ENCODE measurements at regions not wholly inside any gene's neighbourhood (a gene's known extent, or its start where the extent isn't known, plus 50 kb on each side); places are given as distances from the start of the nearest gene placed in this dataset.
"Not testable (repeated sequence)": the region's sequence is repeated elsewhere in the genome, so short reads cannot be mapped to it uniquely, and the experiment has no call there.

- DNase-seq (ENCODE audit: insufficient read length, low spot score) (no peak), FAIRE-seq (no peak)
- TF ChIP-seq POLR2AphosphoS5 (IDR thresholded peaks at IDR 0.05; ENCODE audit: low read depth, low read length) (no peak), SPI1 (IDR thresholded peaks at IDR 0.05; ENCODE audit: low read depth, low read length) (no peak), POLR2A (IDR thresholded peaks at IDR 0.05; ENCODE audit: low read depth, low read length) (no peak), TAF1 (IDR thresholded peaks at IDR 0.05; ENCODE audit: low read depth, low read length) (no peak), POU2F2 (IDR thresholded peaks at IDR 0.05; ENCODE audit: low read depth, low read length) (no peak), PAX5 (IDR thresholded peaks at IDR 0.05; ENCODE audit: insufficient read depth, low read length, severe bottlenecking) (no peak)
These were observed 798.8 kb downstream of the C12orf50 start for GRCh38 chr12:87230441-87230840.

- FAIRE-seq (no peak), DNase-seq (ENCODE audit: insufficient read length, low spot score) (no peak)
- TF ChIP-seq POLR2AphosphoS5 (IDR thresholded peaks at IDR 0.05; ENCODE audit: low read depth, low read length) (no peak), TAF1 (IDR thresholded peaks at IDR 0.05; ENCODE audit: low read depth, low read length) (no peak), POLR2A (IDR thresholded peaks at IDR 0.05; ENCODE audit: low read depth, low read length) (no peak), SPI1 (IDR thresholded peaks at IDR 0.05; ENCODE audit: low read depth, low read length) (no peak), POU2F2 (IDR thresholded peaks at IDR 0.05; ENCODE audit: low read depth, low read length) (no peak), PAX5 (IDR thresholded peaks at IDR 0.05; ENCODE audit: insufficient read depth, low read length, severe bottlenecking) (no peak)
These were observed 802.0 kb downstream of the C12orf50 start for GRCh38 chr12:87227162-87227561.

- DNase-seq (ENCODE audit: insufficient read length, low spot score) (no peak), FAIRE-seq (no peak)
- TF ChIP-seq POU2F2 (IDR thresholded peaks at IDR 0.05; ENCODE audit: low read depth, low read length) (no peak), POLR2A (IDR thresholded peaks at IDR 0.05; ENCODE audit: low read depth, low read length) (no peak), PAX5 (IDR thresholded peaks at IDR 0.05; ENCODE audit: insufficient read depth, low read length, severe bottlenecking) (no peak), TAF1 (IDR thresholded peaks at IDR 0.05; ENCODE audit: low read depth, low read length) (no peak), SPI1 (IDR thresholded peaks at IDR 0.05; ENCODE audit: low read depth, low read length) (no peak), POLR2AphosphoS5 (IDR thresholded peaks at IDR 0.05; ENCODE audit: low read depth, low read length) (no peak)
These were observed 811.7 kb downstream of the C12orf50 start for GRCh38 chr12:87217491-87217890.

- DNase-seq (ENCODE audit: insufficient read length, low spot score) (no peak), FAIRE-seq (no peak)
- TF ChIP-seq SPI1 (IDR thresholded peaks at IDR 0.05; ENCODE audit: low read depth, low read length), result no peak
- TF ChIP-seq POLR2A (IDR thresholded peaks at IDR 0.05; ENCODE audit: low read depth, low read length), result no peak
- TF ChIP-seq POU2F2 (IDR thresholded peaks at IDR 0.05; ENCODE audit: low read depth, low read length), result no peak
- no peak for TF ChIP-seq POLR2AphosphoS5 (IDR thresholded peaks at IDR 0.05; ENCODE audit: low read depth, low read length)
- no peak for TF ChIP-seq TAF1 (IDR thresholded peaks at IDR 0.05; ENCODE audit: low read depth, low read length)
- no peak for TF ChIP-seq PAX5 (IDR thresholded peaks at IDR 0.05; ENCODE audit: insufficient read depth, low read length, severe bottlenecking)
These were observed 812.8 kb downstream of the C12orf50 start for GRCh38 chr12:87216436-87216835.

DNA sequence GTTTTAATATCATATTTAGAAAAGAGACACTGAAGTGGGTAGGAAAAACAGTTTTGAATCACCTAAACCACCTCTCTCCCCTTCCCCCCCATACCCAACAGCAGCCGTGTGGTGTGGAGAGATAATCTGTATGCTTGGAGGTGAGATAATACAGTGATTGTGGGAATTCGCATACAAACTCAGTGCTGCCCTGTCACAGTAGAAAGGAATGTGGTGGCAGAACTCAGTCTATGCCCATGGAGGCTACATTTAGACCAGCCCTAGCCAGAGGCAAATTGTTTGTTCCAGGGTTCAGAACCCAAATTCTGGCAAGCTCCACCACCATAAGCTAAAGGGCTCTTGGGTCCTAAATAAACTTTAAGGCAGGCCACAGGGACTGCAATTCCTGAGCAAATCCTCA lies 827.0 kb downstream of the C12orf50 start:
- DNase-seq (ENCODE audit: insufficient read length, low spot score) (no peak), FAIRE-seq (no peak)
- TF ChIP-seq SPI1 (IDR thresholded peaks at IDR 0.05; ENCODE audit: low read depth, low read length) (no peak), POU2F2 (IDR thresholded peaks at IDR 0.05; ENCODE audit: low read depth, low read length) (no peak), POLR2AphosphoS5 (IDR thresholded peaks at IDR 0.05; ENCODE audit: low read depth, low read length) (no peak), POLR2A (IDR thresholded peaks at IDR 0.05; ENCODE audit: low read depth, low read length) (no peak), PAX5 (IDR thresholded peaks at IDR 0.05; ENCODE audit: insufficient read depth, low read length, severe bottlenecking) (no peak), TAF1 (IDR thresholded peaks at IDR 0.05; ENCODE audit: low read depth, low read length) (no peak)

DNA sequence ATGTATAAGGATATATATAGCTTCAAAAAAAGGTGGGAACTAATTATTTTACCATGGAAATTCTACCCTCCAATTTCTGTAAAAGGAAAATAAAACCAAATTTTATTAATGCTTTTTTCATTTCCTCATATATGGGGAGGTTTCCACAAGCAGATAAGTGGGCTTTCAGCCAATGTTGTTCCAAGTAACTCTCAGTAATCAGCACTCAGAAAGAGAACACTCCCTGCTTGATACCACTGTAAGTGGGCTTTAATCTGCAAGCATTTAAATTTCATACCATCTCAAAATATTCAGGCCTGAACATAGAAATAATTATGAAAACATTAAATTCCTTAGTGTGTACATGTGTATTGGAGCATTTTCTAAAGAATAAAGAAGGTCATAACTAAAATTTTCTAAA lies 827.6 kb downstream of the C12orf50 start:
- no peak for FAIRE-seq
- TF ChIP-seq PAX5 (IDR thresholded peaks at IDR 0.05; ENCODE audit: insufficient read depth, low read length, severe bottlenecking), result no peak
- no peak for TF ChIP-seq SPI1 (IDR thresholded peaks at IDR 0.05; ENCODE audit: low read depth, low read length)
- TF ChIP-seq TAF1 (IDR thresholded peaks at IDR 0.05; ENCODE audit: low read depth, low read length), result no peak
- TF ChIP-seq POU2F2 (IDR thresholded peaks at IDR 0.05; ENCODE audit: low read depth, low read length), result no peak
- DNase-seq (ENCODE audit: insufficient read length, low spot score), result no peak

DNA sequence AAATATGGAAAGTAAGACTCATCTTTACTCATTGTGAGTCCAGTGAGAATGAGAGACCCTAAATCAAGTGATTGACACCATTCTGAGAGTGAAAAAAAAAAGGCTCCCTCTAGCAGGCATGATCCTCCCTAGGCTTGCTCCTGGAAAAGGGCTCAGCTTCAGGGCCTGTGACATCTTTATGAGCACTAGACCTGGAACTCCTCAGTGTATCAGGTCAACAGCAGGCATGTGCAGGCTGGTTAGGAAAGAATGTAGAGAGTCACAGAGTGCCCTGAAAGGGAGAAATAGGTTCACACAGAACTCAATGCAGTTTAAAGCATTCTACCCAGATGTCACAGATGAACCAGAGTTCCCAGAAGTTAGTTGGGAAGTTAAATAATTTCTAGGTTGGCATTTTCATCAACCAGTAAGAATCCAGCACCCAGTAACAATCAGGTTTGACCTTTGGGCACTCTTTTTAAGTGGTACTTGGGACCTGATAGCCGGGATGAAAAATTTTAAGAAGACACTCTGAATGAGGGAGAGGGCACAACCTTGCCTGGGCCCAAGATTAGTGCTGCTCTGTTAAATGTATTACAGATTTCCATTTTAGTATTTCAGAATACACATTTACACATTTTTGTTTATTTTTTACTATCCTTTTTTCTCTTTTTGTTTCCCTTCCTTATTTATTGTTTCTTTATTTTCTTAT lies 828.8 kb downstream of the C12orf50 start:
- FAIRE-seq (no peak), DNase-seq (ENCODE audit: insufficient read length, low spot score) (no peak)
- TF ChIP-seq POU2F2 (IDR thresholded peaks at IDR 0.05; ENCODE audit: low read depth, low read length) (no peak), POLR2A (IDR thresholded peaks at IDR 0.05; ENCODE audit: low read depth, low read length) (no peak), PAX5 (IDR thresholded peaks at IDR 0.05; ENCODE audit: insufficient read depth, low read length, severe bottlenecking) (no peak), POLR2AphosphoS5 (IDR thresholded peaks at IDR 0.05; ENCODE audit: low read depth, low read length) (no peak), SPI1 (IDR thresholded peaks at IDR 0.05; ENCODE audit: low read depth, low read length) (no peak), TAF1 (IDR thresholded peaks at IDR 0.05; ENCODE audit: low read depth, low read length) (no peak)

DNA sequence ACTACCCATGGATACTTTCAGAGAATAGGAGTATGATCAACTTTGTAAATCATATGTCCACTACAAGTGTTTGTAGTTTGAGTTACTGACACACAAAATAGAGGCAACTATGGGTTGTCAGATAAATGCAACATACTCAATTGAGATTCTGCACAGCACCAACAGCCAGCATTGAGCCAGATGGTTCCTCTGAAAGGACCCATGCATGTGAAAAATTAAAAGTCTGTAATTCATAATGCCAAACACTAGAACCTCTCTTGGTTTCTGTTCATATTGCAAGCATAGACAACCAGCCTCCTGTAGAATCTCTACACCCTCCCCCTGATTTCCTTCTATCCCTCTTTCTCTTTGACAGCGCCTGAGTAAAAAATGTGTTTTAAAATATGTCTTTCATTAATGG lies 831.0 kb downstream of the C12orf50 start:
- DNase-seq (ENCODE audit: insufficient read length, low spot score) (no peak), FAIRE-seq (no peak)
- TF ChIP-seq PAX5 (IDR thresholded peaks at IDR 0.05; ENCODE audit: insufficient read depth, low read length, severe bottlenecking), result no peak
- TF ChIP-seq POLR2AphosphoS5 (IDR thresholded peaks at IDR 0.05; ENCODE audit: low read depth, low read length), result no peak
- TF ChIP-seq SPI1 (IDR thresholded peaks at IDR 0.05; ENCODE audit: low read depth, low read length), result no peak
- TF ChIP-seq TAF1 (IDR thresholded peaks at IDR 0.05; ENCODE audit: low read depth, low read length), result no peak
- no peak for TF ChIP-seq POLR2A (IDR thresholded peaks at IDR 0.05; ENCODE audit: low read depth, low read length)
- TF ChIP-seq POU2F2 (IDR thresholded peaks at IDR 0.05; ENCODE audit: low read depth, low read length), result no peak

DNA sequence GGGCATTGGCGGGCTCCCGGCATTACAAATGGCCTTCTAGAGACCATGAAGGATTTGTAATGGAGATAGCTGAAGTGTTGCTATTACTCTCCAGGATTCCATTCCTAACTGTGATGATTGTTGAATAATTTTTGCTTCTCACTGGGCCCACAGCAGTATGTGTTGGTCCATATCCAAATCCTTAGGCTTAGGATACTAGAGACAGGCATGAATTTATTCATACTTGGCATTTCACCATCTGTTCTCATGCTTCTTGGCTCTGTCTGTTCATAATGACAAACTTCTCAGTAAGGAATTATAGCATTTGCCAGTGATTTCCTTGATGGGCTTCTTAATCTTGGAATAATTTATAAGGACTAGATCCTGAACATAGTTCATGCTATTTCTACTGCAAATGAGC lies 832.9 kb downstream of the C12orf50 start:
- DNase-seq (ENCODE audit: insufficient read length, low spot score), result no peak
- TF ChIP-seq POLR2A (IDR thresholded peaks at IDR 0.05; ENCODE audit: low read depth, low read length) (no peak), SPI1 (IDR thresholded peaks at IDR 0.05; ENCODE audit: low read depth, low read length) (no peak), POLR2AphosphoS5 (IDR thresholded peaks at IDR 0.05; ENCODE audit: low read depth, low read length) (no peak), TAF1 (IDR thresholded peaks at IDR 0.05; ENCODE audit: low read depth, low read length) (no peak), POU2F2 (IDR thresholded peaks at IDR 0.05; ENCODE audit: low read depth, low read length) (no peak), PAX5 (IDR thresholded peaks at IDR 0.05; ENCODE audit: insufficient read depth, low read length, severe bottlenecking) (no peak)
- no peak for FAIRE-seq

DNA sequence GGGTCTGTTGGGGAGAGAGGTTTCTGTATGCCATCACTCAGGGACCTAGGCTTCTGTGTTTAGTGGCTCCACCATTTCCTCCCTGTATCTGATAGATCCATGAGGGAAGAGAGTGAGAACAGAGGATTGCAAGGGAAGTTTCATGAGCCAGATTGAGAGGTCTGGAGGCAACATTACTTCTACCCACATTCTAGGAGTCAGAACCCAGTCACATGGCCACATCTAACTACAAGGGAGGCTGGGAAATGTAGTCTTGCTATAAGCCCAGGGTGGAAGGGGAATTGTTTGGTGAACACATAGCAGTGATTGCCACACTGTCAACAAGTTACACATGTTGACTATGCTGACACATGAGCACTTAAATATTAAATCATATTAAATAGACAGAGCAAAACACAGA lies 834.8 kb downstream of the C12orf50 start:
- not testable (repeated sequence) for DNase-seq (ENCODE audit: insufficient read length, low spot score)
- peak; percentile 75 for FAIRE-seq

Data from GM12891 (cell line).